ENCODE measurements at regions not wholly inside any gene's neighbourhood (a gene's known extent, or its start where the extent isn't known, plus 50 kb on each side); places are given as distances from the start of the nearest gene placed in this dataset.
"Not testable (repeated sequence)": the region's sequence is repeated elsewhere in the genome, so short reads cannot be mapped to it uniquely, and the experiment has no call there.

DNA sequence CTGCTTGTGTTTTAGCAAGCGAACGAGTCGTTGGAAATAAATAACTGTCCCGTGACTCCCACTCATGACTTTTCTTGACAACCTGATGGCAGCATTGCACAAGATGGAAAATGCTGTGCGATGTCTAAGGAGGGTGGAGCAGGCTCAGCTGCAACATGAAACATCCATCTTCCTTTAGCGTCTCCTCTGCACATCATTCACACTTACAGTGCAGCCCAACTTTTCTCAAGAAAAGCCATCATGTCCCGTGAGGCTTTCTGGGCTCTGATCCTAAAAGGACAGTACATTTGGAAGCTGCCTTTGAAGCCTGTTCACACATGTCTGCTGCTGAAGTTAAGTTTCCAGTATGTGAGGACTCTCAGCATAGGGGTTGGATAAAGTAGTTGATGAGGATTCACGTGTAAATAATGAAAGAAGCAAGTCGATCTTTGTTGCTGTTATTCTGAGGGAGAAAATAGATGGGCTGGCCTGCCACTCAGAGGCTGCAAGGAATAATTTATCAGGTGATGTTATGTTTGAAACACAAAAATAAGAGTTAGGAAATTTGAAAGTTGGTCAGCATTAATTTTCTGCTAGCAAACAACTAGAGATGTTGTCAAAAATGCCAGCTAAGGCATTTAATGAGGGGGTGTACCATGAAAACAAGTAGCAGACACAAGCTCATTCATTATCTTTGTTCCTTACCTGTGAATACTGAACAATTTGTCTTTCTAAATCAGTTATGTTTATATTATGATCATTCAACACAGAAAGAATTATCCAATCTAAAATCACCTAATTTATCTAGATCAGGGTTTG lies 328.7 kb upstream of the ZFP42 start:
- TF ChIP-seq, protein P1, sequence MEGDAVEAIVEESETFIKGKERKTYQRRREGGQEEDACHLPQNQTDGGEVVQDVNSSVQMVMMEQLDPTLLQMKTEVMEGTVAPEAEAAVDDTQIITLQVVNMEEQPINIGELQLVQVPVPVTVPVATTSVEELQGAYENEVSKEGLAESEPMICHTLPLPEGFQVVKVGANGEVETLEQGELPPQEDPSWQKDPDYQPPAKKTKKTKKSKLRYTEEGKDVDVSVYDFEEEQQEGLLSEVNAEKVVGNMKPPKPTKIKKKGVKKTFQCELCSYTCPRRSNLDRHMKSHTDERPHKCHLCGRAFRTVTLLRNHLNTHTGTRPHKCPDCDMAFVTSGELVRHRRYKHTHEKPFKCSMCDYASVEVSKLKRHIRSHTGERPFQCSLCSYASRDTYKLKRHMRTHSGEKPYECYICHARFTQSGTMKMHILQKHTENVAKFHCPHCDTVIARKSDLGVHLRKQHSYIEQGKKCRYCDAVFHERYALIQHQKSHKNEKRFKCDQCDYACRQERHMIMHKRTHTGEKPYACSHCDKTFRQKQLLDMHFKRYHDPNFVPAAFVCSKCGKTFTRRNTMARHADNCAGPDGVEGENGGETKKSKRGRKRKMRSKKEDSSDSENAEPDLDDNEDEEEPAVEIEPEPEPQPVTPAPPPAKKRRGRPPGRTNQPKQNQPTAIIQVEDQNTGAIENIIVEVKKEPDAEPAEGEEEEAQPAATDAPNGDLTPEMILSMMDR (IDR thresholded peaks at IDR 0.05), result no peak
- intact Hi-C loops (cut with DNase I, micrococcal nuclease), result no loop called here
- no peak overlapping the region for H3K4me3 ChIP-seq
- peak in 1 of 3 donors; percentile 4 for DNase-seq
- ATAC-seq, result no peak
- no peaks in the 10 kb centered on the region for H3K4me1 ChIP-seq (ENCODE audit: low read depth)
- H3K36me3 ChIP-seq (ENCODE audit: low read depth), result no peaks in the 10 kb centered on the region
- H3K9me3 ChIP-seq, result no peaks in the 10 kb centered on the region

DNA sequence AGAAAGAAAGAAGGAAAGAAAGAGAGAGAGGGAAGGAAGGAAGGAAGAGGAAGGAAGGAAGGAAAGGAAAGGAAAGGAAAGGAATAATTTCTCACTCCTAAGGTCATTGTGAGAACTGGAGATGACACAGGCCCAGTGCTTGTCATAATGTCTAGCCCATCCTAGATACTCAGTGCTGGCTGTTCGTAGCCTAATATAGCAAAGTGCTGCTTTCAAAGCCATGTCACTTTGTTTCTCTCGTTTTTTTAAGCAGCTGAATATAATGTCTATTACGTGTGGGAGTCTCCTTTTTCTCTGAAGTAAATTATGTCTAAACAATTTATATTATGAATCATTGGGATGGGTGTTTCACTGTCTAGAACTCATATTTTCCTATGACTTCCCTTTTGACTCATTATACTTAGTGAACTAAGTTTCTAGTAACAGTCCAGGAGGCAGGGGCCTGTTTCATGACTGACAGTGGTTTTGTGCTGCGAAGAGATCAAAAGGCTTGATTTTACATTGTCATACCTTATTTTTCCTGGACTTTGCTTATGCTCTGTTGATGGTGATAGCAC lies 327.0 kb upstream of the ZFP42 start:
- Histone ChIP-seq H3K36me3 (ENCODE audit: low read depth) (no peaks in the 10 kb centered on the region), H3K4me3 (no peak overlapping the region), H3K9me3 (no peaks in the 10 kb centered on the region), H3K4me1 (ENCODE audit: low read depth) (no peaks in the 10 kb centered on the region)
- intact Hi-C loops (cut with DNase I, micrococcal nuclease), result no loop called here
- DNase-seq, result no peak
- no peak for ATAC-seq
- TF ChIP-seq, protein P1 (IDR thresholded peaks at IDR 0.05), result no peak

DNA sequence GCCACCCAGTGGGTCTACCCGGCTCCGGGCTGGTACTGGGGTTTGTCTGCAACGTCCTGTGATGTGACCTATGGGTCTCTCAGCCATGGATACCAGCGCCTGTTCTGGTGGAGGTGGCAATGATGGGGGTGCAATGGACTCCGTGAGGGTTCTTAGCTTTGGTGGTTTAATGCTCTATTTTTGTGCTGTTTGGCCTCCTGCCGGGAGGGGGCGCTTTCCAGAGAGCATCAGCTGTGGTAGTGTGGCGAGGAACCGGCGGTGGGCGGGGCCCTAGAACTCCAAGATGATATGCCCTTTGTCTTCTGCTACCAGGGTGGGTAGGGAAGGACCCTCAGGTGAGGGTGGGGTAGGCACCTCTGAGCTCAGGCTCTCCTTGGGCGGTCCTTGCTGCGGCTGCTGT lies 324.1 kb upstream of the ZFP42 start:
- ATAC-seq; H3K36me3 ChIP-seq (ENCODE audit: low read depth); DNase-seq; H3K4me3 ChIP-seq; intact Hi-C loops (cut with DNase I, micrococcal nuclease); H3K9me3 ChIP-seq; H3K4me1 ChIP-seq (ENCODE audit: low read depth): not testable (repeated sequence)

DNA sequence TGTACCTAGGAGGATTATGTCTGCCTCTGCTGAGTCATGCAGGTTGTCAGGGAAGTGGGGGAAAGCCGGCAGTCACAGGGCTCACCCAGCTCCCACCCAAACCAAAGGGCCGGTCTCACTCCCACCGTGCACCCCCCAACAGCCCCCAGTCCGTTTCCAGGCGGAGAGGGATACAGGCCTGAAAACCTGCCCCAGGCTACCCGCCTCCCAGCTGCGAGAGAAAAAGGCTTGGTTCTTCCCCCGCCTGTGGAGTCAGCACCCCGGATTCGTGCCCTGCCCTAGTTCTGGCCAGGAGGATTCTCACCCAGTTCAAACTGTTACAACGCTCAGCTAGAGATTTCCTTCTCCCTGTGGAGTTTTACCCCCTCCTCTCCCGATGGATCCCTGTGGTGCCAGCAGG lies 323.6 kb upstream of the ZFP42 start:
- H3K4me1 ChIP-seq (ENCODE audit: low read depth); ATAC-seq; intact Hi-C loops (cut with DNase I, micrococcal nuclease); H3K9me3 ChIP-seq; H3K36me3 ChIP-seq (ENCODE audit: low read depth); H3K4me3 ChIP-seq; DNase-seq: not testable (repeated sequence)

DNA sequence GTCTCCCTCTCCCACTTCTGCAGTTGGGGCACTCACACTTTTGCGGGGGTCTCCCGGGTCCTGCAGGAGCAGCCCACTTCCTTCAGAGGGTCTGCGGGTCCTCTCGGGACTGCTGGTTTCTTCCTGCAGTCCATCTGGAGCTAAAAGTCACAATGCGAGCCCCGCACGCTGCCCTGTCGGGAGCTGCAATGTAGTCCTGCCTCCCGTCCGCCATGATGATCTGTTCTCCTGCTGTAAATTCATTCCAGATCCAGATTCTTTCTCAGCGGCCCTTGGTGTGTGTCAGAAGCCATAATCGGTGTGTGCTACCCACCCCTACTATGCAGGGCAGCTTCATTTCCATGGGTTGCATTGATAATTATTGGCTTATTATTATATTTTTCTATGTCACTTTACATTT lies 323.0 kb upstream of the ZFP42 start:
- H3K9me3 ChIP-seq; DNase-seq; H3K36me3 ChIP-seq (ENCODE audit: low read depth); H3K4me1 ChIP-seq (ENCODE audit: low read depth); H3K4me3 ChIP-seq; intact Hi-C loops (cut with DNase I, micrococcal nuclease); ATAC-seq: not testable (repeated sequence)

DNA sequence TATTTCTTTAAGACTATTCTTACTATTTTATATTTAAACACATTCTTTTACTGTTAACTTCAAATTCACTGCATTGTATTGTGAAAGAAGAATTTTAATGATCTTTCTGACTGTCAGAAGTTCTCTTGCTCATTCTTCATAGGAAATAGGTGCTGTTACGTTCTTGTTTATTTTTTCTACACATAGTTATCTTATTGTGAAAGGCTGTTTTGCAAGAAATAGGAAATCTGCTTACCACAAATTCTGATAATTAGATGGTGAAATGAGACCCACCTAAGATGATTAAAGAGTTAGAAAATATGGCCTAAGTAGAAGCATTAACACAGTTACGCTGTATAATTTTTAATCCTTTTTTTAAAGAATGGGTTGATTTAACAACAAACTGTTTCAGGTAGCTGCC lies 316.1 kb upstream of the ZFP42 start:
- Histone ChIP-seq H3K4me3 (no peak overlapping the region), H3K4me1 (ENCODE audit: low read depth) (no peaks in the 10 kb centered on the region), H3K36me3 (ENCODE audit: low read depth) (no peaks in the 10 kb centered on the region), H3K9me3 (no peaks in the 10 kb centered on the region)
- ATAC-seq (no peak), DNase-seq (no peak)
- TF ChIP-seq, protein P1 (IDR thresholded peaks at IDR 0.05), result no peak
- intact Hi-C loops (cut with DNase I, micrococcal nuclease), result no loop called here

DNA sequence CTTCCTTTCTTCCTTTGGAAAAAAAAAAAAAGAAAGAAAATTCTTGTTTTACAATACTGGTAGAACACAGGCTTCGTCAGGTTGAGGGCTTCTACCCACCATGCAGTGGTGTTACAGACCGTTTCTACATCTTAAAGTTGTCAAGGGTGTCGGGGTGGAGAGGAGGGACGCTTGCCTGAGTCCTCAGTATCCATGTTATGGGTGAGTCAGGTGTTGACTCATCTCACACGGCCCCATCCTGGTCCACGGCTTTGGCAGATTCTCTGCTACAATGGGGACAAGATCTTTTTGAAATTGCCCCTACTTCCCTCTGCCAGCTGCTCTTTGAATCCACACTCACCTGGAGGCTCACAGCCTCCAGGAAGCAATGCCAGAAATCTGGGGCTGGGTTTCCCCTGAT lies 310.3 kb upstream of the ZFP42 start:
- DNase-seq (no peak), ATAC-seq (no peak)
- H3K4me3 ChIP-seq, result no peak overlapping the region
- no peaks in the 10 kb centered on the region for H3K4me1 ChIP-seq (ENCODE audit: low read depth)
- TF ChIP-seq, protein P1 (IDR thresholded peaks at IDR 0.05), result no peak
- H3K36me3 ChIP-seq (ENCODE audit: low read depth), result no peaks in the 10 kb centered on the region
- intact Hi-C loops (cut with DNase I, micrococcal nuclease), result no loop called here
- no peaks in the 10 kb centered on the region for H3K9me3 ChIP-seq
